LoVo (cell line): ENCODE measurements at regions not wholly inside any gene's neighbourhood (a gene's known extent, or its start where the extent isn't known, plus 50 kb on each side); places are given as distances from the start of the nearest gene placed in this dataset.

Source experiments
- DNase-seq: peaks from one replicate; pipeline ENCODE4 v3.0.0-alpha.2; 2016; ENCODE audit warnings: low spot score

- DNase-seq = no peak
These were observed 195.3 kb downstream of the NHLRC3 start for GRCh38 chr13:39233519-39233918.

- no peak for DNase-seq
These were observed 206.4 kb downstream of the NHLRC3 start for GRCh38 chr13:39244561-39245230.

GRCh38 chr13:39245688-39246087 is 207.4 kb downstream of the NHLRC3 start:
- DNase-seq = no peak

- no peak for DNase-seq
These were observed 211.7 kb downstream of the NHLRC3 start for GRCh38 chr13:39249982-39250381.

GRCh38 chr13:39250440-39250839 is 212.2 kb downstream of the NHLRC3 start:
- DNase-seq = no peak

- no peak for DNase-seq
These were observed 213.1 kb downstream of the NHLRC3 start for GRCh38 chr13:39251340-39251739.

GRCh38 chr13:39253774-39254173 is 215.5 kb downstream of the NHLRC3 start:
- DNase-seq = no peak

- DNase-seq = no peak
These were observed 216.3 kb downstream of the NHLRC3 start for GRCh38 chr13:39254601-39255000.

- DNase-seq = no peak
These were observed 219.4 kb downstream of the NHLRC3 start for GRCh38 chr13:39257642-39258041.

- DNase-seq = no peak
These were observed 221.3 kb downstream of the NHLRC3 start for GRCh38 chr13:39259371-39260140.

GRCh38 chr13:39263033-39263432 is 224.8 kb downstream of the NHLRC3 start:
- DNase-seq = peak; percentile 30

GRCh38 chr13:39263531-39263930 is 225.3 kb downstream of the NHLRC3 start:
- no peak for DNase-seq

- no peak for DNase-seq
These were observed 228.2 kb downstream of the NHLRC3 start for GRCh38 chr13:39266426-39266825.

- no peak for DNase-seq
These were observed 230.1 kb downstream of the NHLRC3 start for GRCh38 chr13:39268398-39268797.

GRCh38 chr13:39269004-39269403 is 230.7 kb downstream of the NHLRC3 start:
- no peak for DNase-seq

- DNase-seq = no peak
These were observed 231.2 kb downstream of the NHLRC3 start for GRCh38 chr13:39269411-39269810.

GRCh38 chr13:39272994-39273393 is 234.7 kb downstream of the NHLRC3 start:
- DNase-seq = no peak

- DNase-seq = peak; percentile 6
These were observed 235.9 kb downstream of the NHLRC3 start for GRCh38 chr13:39273953-39274738.

- no peak for DNase-seq
These were observed 236.6 kb downstream of the NHLRC3 start for GRCh38 chr13:39274739-39275325.

- DNase-seq = no peak
These were observed 240.8 kb downstream of the NHLRC3 start for GRCh38 chr13:39279077-39279476.

- no peak for DNase-seq
These were observed 243.4 kb downstream of the NHLRC3 start for GRCh38 chr13:39281539-39282150.

GRCh38 chr13:39282400-39282972 is 244.2 kb downstream of the NHLRC3 start:
- no peak for DNase-seq
